IMR-90 (cell line): ENCODE measurements at regions not wholly inside any gene's neighbourhood (a gene's known extent, or its start where the extent isn't known, plus 50 kb on each side); places are given as distances from the start of the nearest gene placed in this dataset.

Experiments
- ATAC-seq: fragments of 200-7000 bp; cut with Tn5 transposase; 2 replicates; pipeline ENCODE4 v1.9.1; 2020; ENCODE audit warnings: low read depth, mild to moderate bottlenecking, moderate library complexity
- BruUV-seq: library from RNA; stranded (reverse); fragments of 400-500 nt; replicated peaks from 2 replicates; lab custom pipeline; 2021; lab: Mats Ljungman, UMichigan
- CTCF ChIA-PET: fragments of 300-600 bp; formaldehyde crosslinking; extraction: SDS; loops from one replicate; lab custom pipeline; 2021; ENCODE audit warnings: antibody characterized with exemption; lab: Yijun Ruan, JAX
- POLR2A ChIA-PET: fragments of 300-600 bp; sonication (Branson Sonifier 250); formaldehyde crosslinking; loops from one replicate; lab custom pipeline; 2022; ENCODE audit warnings: antibody characterized with exemption; ENCODE audit not compliant: unreplicated experiment; lab: Charles Lee
- DNase-seq: peaks from one replicate; pipeline ENCODE4 v3.0.0; 2013
- H2AFZ ChIP-seq: replicated peaks from 2 replicates; pipeline ENCODE3; 2013; ENCODE audit warnings: low read length, mild to moderate bottlenecking; ENCODE audit not compliant: poor library complexity
- H2AK5ac ChIP-seq: 2 replicates; pipeline ENCODE4 v1.6.1; 2013; ENCODE audit warnings: low read depth, low read length, inconsistent platforms
- H2AK9ac ChIP-seq: replicated peaks from 2 replicates; pipeline ENCODE3; 2013; ENCODE audit warnings: mild to moderate bottlenecking, low read depth, low read length, moderate library complexity; ENCODE audit not compliant: poor library complexity
- H2BK120ac ChIP-seq: 2 replicates; pipeline ENCODE4 v1.6.1; 2013; ENCODE audit warnings: low read depth, low read length, inconsistent platforms
- H2BK15ac ChIP-seq: 3 replicates; pipeline ENCODE4 v1.6.1; 2013; ENCODE audit warnings: low read depth, low read length, inconsistent platforms
- H2BK20ac ChIP-seq: 2 replicates; pipeline ENCODE4 v1.6.1; 2013; ENCODE audit warnings: low read depth, mild to moderate bottlenecking, inconsistent platforms, low read length, moderate library complexity
- H2BK5ac ChIP-seq: 2 replicates; pipeline ENCODE4 v1.6.1; 2013; ENCODE audit warnings: mild to moderate bottlenecking, low read depth, low read length, inconsistent platforms; ENCODE audit not compliant: poor library complexity, severe bottlenecking
- H3K14ac ChIP-seq: replicated peaks from 2 replicates; pipeline ENCODE4 v1.6.1; 2013; ENCODE audit warnings: low read depth, low read length, inconsistent platforms
- H3K18ac ChIP-seq: 2 replicates; pipeline ENCODE4 v1.6.1; 2013; ENCODE audit warnings: low read depth, low read length, control low read depth
- H3K23ac ChIP-seq: 2 replicates; pipeline ENCODE4 v1.6.1; 2013; ENCODE audit warnings: low read depth, low read length, inconsistent platforms
- H3K27ac ChIP-seq: 2 replicates; pipeline ENCODE4 v1.5.1; 2013; ENCODE audit warnings: mild to moderate bottlenecking, control low read depth, low read length; ENCODE audit not compliant: insufficient read depth
- H3K27me3 ChIP-seq: 2 replicates; pipeline ENCODE4 v1.6.1; 2013; ENCODE audit warnings: low read length; ENCODE audit not compliant: control insufficient read depth, insufficient read depth
- H3K36me3 ChIP-seq: 2 replicates; pipeline ENCODE4 v1.6.1; 2013; ENCODE audit warnings: low read length, mixed read lengths; ENCODE audit not compliant: control insufficient read depth, insufficient read depth
- H3K4ac ChIP-seq: 2 replicates; pipeline ENCODE4 v1.6.1; 2013; ENCODE audit warnings: low read depth, low read length, inconsistent platforms
- H3K4me1 ChIP-seq: 2 replicates; pipeline ENCODE4 v1.6.1; 2013; ENCODE audit warnings: low read length, mixed read lengths; ENCODE audit not compliant: control insufficient read depth, insufficient read depth
- H3K4me2 ChIP-seq: 2 replicates; pipeline ENCODE4 v1.6.1; 2013; ENCODE audit warnings: low read depth, mild to moderate bottlenecking, control low read depth, low read length, moderate library complexity
- H3K4me3 ChIP-seq: 2 replicates; pipeline ENCODE4 v1.5.1; 2013; ENCODE audit warnings: low read depth, mild to moderate bottlenecking, control low read depth, low read length, moderate library complexity; ENCODE audit not compliant: insufficient read depth
- H3K56ac ChIP-seq: 2 replicates; pipeline ENCODE4 v1.6.1; 2013; ENCODE audit warnings: low read length, inconsistent platforms; ENCODE audit not compliant: insufficient read depth; ENCODE audit errors: extremely low read depth
- H3K79me1 ChIP-seq, 2 experiments: 2 replicates each; pipeline ENCODE4 v1.6.1; 2013; ENCODE audit warnings: low read length in 2 of 2, inconsistent platforms in 1 of 2, low read depth in 1 of 2
- H3K9ac ChIP-seq: 2 replicates; pipeline ENCODE4 v1.6.1; 2013; ENCODE audit warnings: low read depth, low read length, control low read depth
- H3K9me1 ChIP-seq: 2 replicates; pipeline ENCODE4 v1.6.1; 2013; ENCODE audit warnings: low read length, inconsistent platforms; ENCODE audit not compliant: insufficient read depth
- H3K9me3 ChIP-seq: 2 replicates; pipeline ENCODE4 v1.6.1; 2013; ENCODE audit warnings: low read length; ENCODE audit not compliant: control insufficient read depth, insufficient read depth
- H4K20me1 ChIP-seq: 2 replicates; pipeline ENCODE4 v1.6.1; 2013; ENCODE audit warnings: low read length, inconsistent platforms; ENCODE audit not compliant: insufficient read depth
- H4K5ac ChIP-seq: 2 replicates; pipeline ENCODE4 v1.6.1; 2013; ENCODE audit warnings: mild to moderate bottlenecking, low read depth, low read length, control low read depth
- H4K8ac ChIP-seq, 2 experiments: 2 replicates each; pipeline ENCODE4 v1.6.1; 2013; ENCODE audit warnings: low read depth in 2 of 2, low read length in 2 of 2, control low read depth in 1 of 2, inconsistent platforms in 1 of 2
- H4K91ac ChIP-seq: 2 replicates; pipeline ENCODE4 v1.6.1; 2013; ENCODE audit warnings: low read depth, low read length, inconsistent platforms; ENCODE audit not compliant: insufficient read depth
- ELK1 ChIP-seq: fragments of 150-350 bp; IDR thresholded peaks from 2 replicates; pipeline ENCODE4 v1.6.1; 2016; ENCODE audit warnings: low read depth, mild to moderate bottlenecking, low read length, moderate library complexity, borderline replicate concordance
- WGBS, 2 experiments: methylation state at CpG; one replicate each; pipeline versions ENCODE4 v1.1.5 to v1.1.7; 2013; ENCODE audit warnings: missing lambda C conversion rate in 2 of 2; ENCODE audit not compliant: insufficient read length in 1 of 2; ENCODE audit errors: extremely low coverage in 2 of 2; 5-methylcytosine and 5-hydroxymethylcytosine counted together
- dilution Hi-C: fragments of 300-500 bp; cut with HindIII; formaldehyde crosslinking; loops from one replicate; pipeline ENCODE4 v1.14.3; 2018; ENCODE audit warnings: low sequenced_read_pairs; ENCODE audit not compliant: unreplicated experiment
- in situ Hi-C: fragments of 300-500 bp; cut with MboI; formaldehyde crosslinking; loops from 3 replicates; pipeline ENCODE4 v1.14.3; 2019; ENCODE audit warnings: low sequenced_read_pairs, inconsistent platforms, mixed read lengths
- intact Hi-C: fragments of 100-400 bp; cut with micrococcal nuclease; formaldehyde crosslinking; loops from 2 replicates; pipeline ENCODE4 v1.10.0; 2022
- TF ChIP-seq, protein P1 (sequence below): fragments of 150-350 bp; IDR thresholded peaks from 2 replicates; pipeline ENCODE4 v1.6.1; 2017; ENCODE audit warnings: mild to moderate bottlenecking, antibody characterized with exemption, low read length, low read depth

DNA sequence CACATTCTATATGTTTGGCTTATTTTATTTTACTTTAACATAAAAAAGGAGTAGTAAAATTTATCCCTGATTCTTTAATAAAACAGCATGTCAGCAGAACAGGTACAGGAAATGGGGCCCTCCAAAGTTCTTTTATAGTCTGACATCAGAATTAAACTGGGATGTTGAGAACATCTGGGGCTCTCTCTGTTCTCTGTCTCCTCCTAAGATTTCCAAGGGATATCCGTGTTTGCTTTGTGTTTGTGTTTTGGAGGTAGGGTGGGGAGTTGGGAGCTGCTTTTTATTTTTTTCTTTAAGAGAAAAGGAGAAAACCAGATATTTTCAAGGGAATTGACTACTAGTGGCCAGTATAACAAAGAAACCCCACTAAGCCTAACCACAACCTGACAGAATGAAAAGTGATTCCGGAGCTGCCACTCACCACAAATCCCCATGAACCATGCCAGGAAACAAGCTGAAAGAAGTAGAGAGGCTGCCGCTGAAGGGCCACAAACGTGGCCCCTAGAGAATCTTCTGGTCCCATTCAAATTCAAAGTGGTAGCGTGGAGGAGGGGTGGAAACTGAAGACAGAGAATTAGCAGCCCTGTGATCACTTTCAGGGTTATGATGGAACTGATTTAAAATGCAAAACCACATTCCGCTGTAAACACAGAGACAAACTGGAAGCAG is 369.6 kb upstream of the ADGRL2 start:
- ATAC-seq, result no peak
- Histone ChIP-seq H3K56ac (no peak overlapping the region), H2AK5ac (no peak overlapping the region), H3K23ac (no peak overlapping the region), H3K36me3 (no peaks in the 10 kb centered on the region), H3K9me1 (no peaks in the 10 kb centered on the region), H2AFZ (no peak overlapping the region), H3K27me3 (no peaks in the 10 kb centered on the region), H2BK20ac (no peak overlapping the region), H4K91ac (no peak overlapping the region), H3K79me1 (no peaks in the 10 kb centered on the region), H3K4me1 (no peaks in the 10 kb centered on the region), H3K9ac (no peak overlapping the region), H4K20me1 (no peaks in the 10 kb centered on the region), H3K4ac (no peak overlapping the region), H3K4me2 (no peak overlapping the region), H3K14ac (no peak overlapping the region), H2BK15ac (no peak overlapping the region), H2AK9ac (no peak overlapping the region), H3K4me3 (no peak overlapping the region), H4K5ac (no peak overlapping the region), H2BK5ac (no peak overlapping the region), H2BK120ac (no peak overlapping the region), H4K8ac (no peak overlapping the region), H3K18ac (no peak overlapping the region), H3K27ac (no peak overlapping the region), H3K9me3 (no peaks in the 10 kb centered on the region)
- intact Hi-C loops (no loop called here), dilution Hi-C loops (no loop called here), in situ Hi-C loops (no loop called here)
- no CpG with 5 or more reads among the region's 6 CpGs for WGBS, 2 experiments
- TF ChIP-seq, protein P1, sequence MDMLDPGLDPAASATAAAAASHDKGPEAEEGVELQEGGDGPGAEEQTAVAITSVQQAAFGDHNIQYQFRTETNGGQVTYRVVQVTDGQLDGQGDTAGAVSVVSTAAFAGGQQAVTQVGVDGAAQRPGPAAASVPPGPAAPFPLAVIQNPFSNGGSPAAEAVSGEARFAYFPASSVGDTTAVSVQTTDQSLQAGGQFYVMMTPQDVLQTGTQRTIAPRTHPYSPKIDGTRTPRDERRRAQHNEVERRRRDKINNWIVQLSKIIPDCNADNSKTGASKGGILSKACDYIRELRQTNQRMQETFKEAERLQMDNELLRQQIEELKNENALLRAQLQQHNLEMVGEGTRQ, result no peak
- TF ChIP-seq ELK1, result no peak
- CTCF ChIA-PET, result no interaction called here
- POLR2A ChIA-PET, result no interaction called here
- BruUV-seq, result no TSS peak
- no peak for DNase-seq
